ENCODE measurements at regions not wholly inside any gene's neighbourhood (a gene's known extent, or its start where the extent isn't known, plus 50 kb on each side); places are given as distances from the start of the nearest gene placed in this dataset.
"Not testable (repeated sequence)": the region's sequence is repeated elsewhere in the genome, so short reads cannot be mapped to it uniquely, and the experiment has no call there.

DNA sequence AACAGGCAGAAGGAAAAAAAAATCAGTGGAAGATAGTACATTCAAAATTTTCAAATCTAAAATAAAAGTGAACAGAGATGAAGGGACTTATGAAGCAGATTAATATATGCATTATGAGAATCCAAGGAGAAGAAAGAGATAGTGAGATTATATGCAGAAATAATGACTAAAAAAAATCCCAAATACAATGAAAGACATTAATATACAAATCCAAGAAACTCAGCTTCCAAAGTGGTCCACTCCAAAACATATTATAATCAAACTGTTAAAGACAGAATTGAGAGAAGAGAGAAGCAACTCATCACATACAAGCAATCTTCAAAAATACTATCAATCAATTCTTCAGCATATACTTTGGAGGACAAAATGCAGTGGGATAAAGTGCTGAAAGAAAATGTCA, 73.5 kb upstream of the CARMIL1 start:
- H3K9ac ChIP-seq (ENCODE audit: insufficient read length, low read depth) = no peak overlapping the region
- peaks cover 4% of the 10 kb centered on the region for H3K4me1 ChIP-seq (ENCODE audit: insufficient read depth, insufficient read length)
- DNase-seq (ENCODE audit: low read depth, low spot score) = no peak
- H3K9me3 ChIP-seq (ENCODE audit: insufficient read depth, low read length) = no peaks in the 10 kb centered on the region
- no peak for TF ChIP-seq YY1 (IDR thresholded peaks at IDR 0.05; ENCODE audit: insufficient read depth, insufficient read length)
- TF ChIP-seq ZNF274 (IDR thresholded peaks at IDR 0.05; ENCODE audit: low read depth, low read length) = no peak
- TF ChIP-seq SUZ12 (IDR thresholded peaks at IDR 0.05; ENCODE audit: extremely low read depth, insufficient read depth, insufficient read length) = no peak
- no peak overlapping the region for H3K4me3 ChIP-seq (ENCODE audit: insufficient read length, low read depth)
- no peaks in the 10 kb centered on the region for H3K36me3 ChIP-seq (ENCODE audit: insufficient read depth, insufficient read length, low read length)
- no peaks in the 10 kb centered on the region for H3K27me3 ChIP-seq (ENCODE audit: insufficient read depth, insufficient read length)

- not testable (repeated sequence) for H3K4me3 ChIP-seq (ENCODE audit: insufficient read length, low read depth); H3K9ac ChIP-seq (ENCODE audit: insufficient read length, low read depth); H3K9me3 ChIP-seq (ENCODE audit: insufficient read depth, low read length); H3K27me3 ChIP-seq (ENCODE audit: insufficient read depth, insufficient read length); H3K4me1 ChIP-seq (ENCODE audit: insufficient read depth, insufficient read length); DNase-seq (ENCODE audit: low read depth, low spot score); H3K36me3 ChIP-seq (ENCODE audit: insufficient read depth, insufficient read length, low read length)
Measured at GRCh38 chr6:25207453-25208155, 71.6 kb upstream of the CARMIL1 start.

GRCh38 chr6:25215881-25216280, 63.3 kb upstream of the CARMIL1 start:
- no peak for DNase-seq (ENCODE audit: low read depth, low spot score)
- Histone ChIP-seq H3K27me3 (ENCODE audit: insufficient read depth, insufficient read length) (no peaks in the 10 kb centered on the region), H3K36me3 (ENCODE audit: insufficient read depth, insufficient read length, low read length) (no peaks in the 10 kb centered on the region), H3K4me3 (ENCODE audit: insufficient read length, low read depth) (no peak overlapping the region), H3K9me3 (ENCODE audit: insufficient read depth, low read length) (no peaks in the 10 kb centered on the region), H3K9ac (ENCODE audit: insufficient read length, low read depth) (no peak overlapping the region), H3K4me1 (ENCODE audit: insufficient read depth, insufficient read length) (no peaks in the 10 kb centered on the region)
- no peak for TF ChIP-seq SUZ12 (IDR thresholded peaks at IDR 0.05; ENCODE audit: extremely low read depth, insufficient read depth, insufficient read length)

DNA sequence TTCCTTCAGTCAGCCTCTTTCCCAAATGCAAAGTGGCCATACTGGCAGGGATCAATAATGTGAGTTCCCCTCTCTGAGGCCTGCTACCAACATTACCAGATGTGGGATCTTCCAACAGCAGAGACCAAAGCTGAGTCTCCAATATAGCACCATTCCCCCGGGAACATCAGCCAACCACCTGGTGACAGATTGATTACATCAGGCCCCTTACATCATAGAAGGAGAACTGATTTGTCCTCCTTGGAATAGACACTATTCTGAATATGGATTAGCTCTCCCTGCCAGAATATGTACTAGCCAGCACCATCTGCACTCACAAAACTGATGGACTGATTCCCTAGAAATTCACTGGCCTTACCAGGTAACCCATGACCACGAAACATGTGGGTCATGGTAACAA, 61.9 kb upstream of the CARMIL1 start:
- Histone ChIP-seq H3K4me3 (ENCODE audit: insufficient read length, low read depth) (no peak overlapping the region), H3K9ac (ENCODE audit: insufficient read length, low read depth) (no peak overlapping the region), H3K36me3 (ENCODE audit: insufficient read depth, insufficient read length, low read length) (no peaks in the 10 kb centered on the region), H3K27me3 (ENCODE audit: insufficient read depth, insufficient read length) (no peaks in the 10 kb centered on the region), H3K9me3 (ENCODE audit: insufficient read depth, low read length) (no peaks in the 10 kb centered on the region), H3K4me1 (ENCODE audit: insufficient read depth, insufficient read length) (no peaks in the 10 kb centered on the region)
- DNase-seq (ENCODE audit: low read depth, low spot score) = no peak
- no peak for TF ChIP-seq YY1 (IDR thresholded peaks at IDR 0.05; ENCODE audit: insufficient read depth, insufficient read length)
- no peak for TF ChIP-seq ZNF274 (IDR thresholded peaks at IDR 0.05; ENCODE audit: low read depth, low read length)
- no peak for TF ChIP-seq SUZ12 (IDR thresholded peaks at IDR 0.05; ENCODE audit: extremely low read depth, insufficient read depth, insufficient read length)

- H3K27me3 ChIP-seq (ENCODE audit: insufficient read depth, insufficient read length) = no peaks in the 10 kb centered on the region
- DNase-seq (ENCODE audit: low read depth, low spot score) = no peak
- H3K9ac ChIP-seq (ENCODE audit: insufficient read length, low read depth) = no peak overlapping the region
- H3K36me3 ChIP-seq (ENCODE audit: insufficient read depth, insufficient read length, low read length) = no peaks in the 10 kb centered on the region
- TF ChIP-seq YY1 (IDR thresholded peaks at IDR 0.05; ENCODE audit: insufficient read depth, insufficient read length) (no peak), SUZ12 (IDR thresholded peaks at IDR 0.05; ENCODE audit: extremely low read depth, insufficient read depth, insufficient read length) (no peak), ZNF274 (IDR thresholded peaks at IDR 0.05; ENCODE audit: low read depth, low read length) (no peak)
- H3K9me3 ChIP-seq (ENCODE audit: insufficient read depth, low read length) = no peaks in the 10 kb centered on the region
- no peaks in the 10 kb centered on the region for H3K4me1 ChIP-seq (ENCODE audit: insufficient read depth, insufficient read length)
- H3K4me3 ChIP-seq (ENCODE audit: insufficient read length, low read depth) = no peak overlapping the region
Measured at GRCh38 chr6:25217829-25218228, 61.3 kb upstream of the CARMIL1 start.

DNA sequence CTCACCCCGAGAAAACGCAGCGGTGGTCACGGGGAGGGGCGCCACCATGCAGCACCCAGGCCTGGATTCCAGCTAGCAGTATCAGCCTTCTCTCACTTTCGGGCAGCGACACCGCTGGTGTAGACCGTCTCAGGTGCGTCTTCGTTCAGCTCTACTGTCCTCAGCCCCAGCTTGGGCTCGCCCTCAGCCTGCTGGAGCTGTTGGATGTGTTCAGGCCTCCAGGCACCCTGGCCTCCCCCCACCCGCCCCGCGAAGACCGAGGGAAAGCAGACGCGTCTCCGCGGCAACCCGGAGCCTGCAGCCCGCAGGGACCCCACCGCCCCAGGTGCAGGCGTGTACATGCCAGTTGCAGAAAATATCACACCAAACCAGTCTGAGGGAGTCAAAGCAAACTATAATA, 60.8 kb upstream of the CARMIL1 start:
- no peak overlapping the region for H3K9ac ChIP-seq (ENCODE audit: insufficient read length, low read depth)
- TF ChIP-seq ZNF274 (IDR thresholded peaks at IDR 0.05; ENCODE audit: low read depth, low read length) (no peak), YY1 (IDR thresholded peaks at IDR 0.05; ENCODE audit: insufficient read depth, insufficient read length) (no peak)

DNA sequence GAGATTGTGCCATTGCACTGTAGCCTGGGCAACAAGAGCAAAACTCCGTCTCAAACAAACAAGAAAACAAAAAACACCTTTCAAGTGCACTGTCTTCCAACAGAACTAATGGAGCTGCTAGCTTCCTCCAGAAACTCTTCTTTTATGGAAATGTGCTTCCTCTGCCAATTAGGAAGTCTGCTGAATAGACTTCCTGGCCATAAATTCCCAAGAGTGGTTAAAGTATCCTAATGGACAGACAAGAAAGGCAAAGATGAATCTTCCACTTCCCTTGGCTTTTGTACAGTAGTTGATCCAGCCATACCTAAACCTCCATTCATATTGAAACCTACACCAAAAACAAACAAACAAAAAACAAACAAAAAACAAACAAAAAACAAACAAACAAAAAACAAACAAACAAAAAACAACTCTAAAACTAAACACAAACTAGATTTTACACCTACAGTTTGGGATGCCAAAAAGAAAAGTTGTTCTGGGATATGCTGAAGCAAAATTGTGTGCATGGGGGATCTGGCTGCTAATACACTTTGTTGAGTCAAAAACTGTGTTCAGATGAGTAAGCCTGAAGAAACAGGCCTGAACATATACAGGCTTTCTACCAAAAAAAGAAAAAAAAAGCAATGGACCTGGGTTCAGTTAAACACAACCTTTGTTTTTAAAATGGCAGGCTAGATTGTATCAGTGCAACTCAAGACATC, 59.8 kb upstream of the CARMIL1 start:
- H3K9me3 ChIP-seq (ENCODE audit: insufficient read depth, low read length) = no peaks in the 10 kb centered on the region
- TF ChIP-seq ZNF274 (IDR thresholded peaks at IDR 0.05; ENCODE audit: low read depth, low read length) (no peak), SUZ12 (IDR thresholded peaks at IDR 0.05; ENCODE audit: extremely low read depth, insufficient read depth, insufficient read length) (no peak), YY1 (IDR thresholded peaks at IDR 0.05; ENCODE audit: insufficient read depth, insufficient read length) (no peak)
- no peaks in the 10 kb centered on the region for H3K36me3 ChIP-seq (ENCODE audit: insufficient read depth, insufficient read length, low read length)
- H3K27me3 ChIP-seq (ENCODE audit: insufficient read depth, insufficient read length) = no peaks in the 10 kb centered on the region
- no peaks in the 10 kb centered on the region for H3K4me1 ChIP-seq (ENCODE audit: insufficient read depth, insufficient read length)
- no peak for DNase-seq (ENCODE audit: low read depth, low spot score)
- H3K4me3 ChIP-seq (ENCODE audit: insufficient read length, low read depth) = no peak overlapping the region
- H3K9ac ChIP-seq (ENCODE audit: insufficient read length, low read depth) = no peak overlapping the region

More for the DNA sequence above, 60.8 kb upstream of the CARMIL1 start:
- Histone ChIP-seq H3K4me3 (ENCODE audit: insufficient read length, low read depth) (no peak overlapping the region), H3K4me1 (ENCODE audit: insufficient read depth, insufficient read length) (no peaks in the 10 kb centered on the region), H3K9me3 (ENCODE audit: insufficient read depth, low read length) (no peaks in the 10 kb centered on the region), H3K36me3 (ENCODE audit: insufficient read depth, insufficient read length, low read length) (no peaks in the 10 kb centered on the region), H3K27me3 (ENCODE audit: insufficient read depth, insufficient read length) (no peaks in the 10 kb centered on the region)
- DNase-seq (ENCODE audit: low read depth, low spot score) = no peak
